ENCODE measurements at regions not wholly inside any gene's neighbourhood (a gene's known extent, or its start where the extent isn't known, plus 50 kb on each side); places are given as distances from the start of the nearest gene placed in this dataset.

GRCh38 chr3:28859897-28860296 lies 421.0 kb upstream of the RBMS3 start:
- TF ChIP-seq CTCF (IDR thresholded peaks at IDR 0.05) (no peak), POLR2A (IDR thresholded peaks at IDR 0.05) (no peak)
